ENCODE measurements at regions not wholly inside any gene's neighbourhood (a gene's known extent, or its start where the extent isn't known, plus 50 kb on each side); places are given as distances from the start of the nearest gene placed in this dataset.

DNA sequence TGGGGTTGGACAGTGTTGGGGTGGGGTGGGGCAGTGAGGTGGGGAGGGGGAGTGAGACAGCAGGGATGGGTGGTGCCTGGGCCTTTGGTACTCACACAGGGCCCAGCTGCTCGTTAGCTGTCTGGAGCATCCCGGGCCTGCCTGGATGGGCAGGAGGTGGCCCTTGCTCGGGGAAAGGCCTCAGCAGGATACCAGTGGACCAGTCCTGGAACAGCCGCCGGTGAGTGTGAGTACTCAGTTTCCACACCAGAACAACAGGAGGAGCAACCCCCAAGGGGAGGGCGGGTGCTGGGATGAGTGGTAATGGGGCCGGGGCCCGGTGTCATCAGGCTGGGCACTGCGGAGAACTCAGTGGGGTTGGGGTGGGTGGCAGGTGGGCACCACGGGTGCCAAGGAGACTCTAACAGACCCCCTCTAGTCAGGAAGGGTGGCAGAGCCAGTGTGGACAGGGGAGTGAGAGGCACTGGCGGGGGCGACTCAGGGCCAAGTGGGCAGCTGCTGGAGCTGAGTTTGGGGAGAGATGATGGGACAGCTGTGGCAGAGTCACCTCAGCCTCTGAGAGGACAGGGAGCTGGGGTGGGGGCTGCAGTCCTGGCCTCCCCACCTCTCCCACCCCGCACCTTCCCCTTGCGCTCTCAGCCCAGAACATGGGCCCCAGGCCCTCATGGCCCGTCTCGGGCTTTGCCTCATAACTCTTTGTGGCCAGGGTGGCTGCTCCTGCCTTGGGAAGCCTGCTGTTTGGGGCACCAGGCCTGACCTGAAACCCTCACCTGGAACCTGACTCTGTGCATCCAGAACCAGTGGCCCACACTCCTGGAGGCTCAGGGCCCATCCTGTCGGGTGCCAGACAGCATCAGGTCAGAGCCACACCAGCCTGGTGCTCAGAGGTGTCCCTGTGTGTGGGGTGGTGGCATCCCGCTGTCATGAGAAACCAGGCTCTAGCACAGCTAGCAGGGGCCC lies 52.1 kb upstream of the PRR23E start:
- TF ChIP-seq, protein P1, sequence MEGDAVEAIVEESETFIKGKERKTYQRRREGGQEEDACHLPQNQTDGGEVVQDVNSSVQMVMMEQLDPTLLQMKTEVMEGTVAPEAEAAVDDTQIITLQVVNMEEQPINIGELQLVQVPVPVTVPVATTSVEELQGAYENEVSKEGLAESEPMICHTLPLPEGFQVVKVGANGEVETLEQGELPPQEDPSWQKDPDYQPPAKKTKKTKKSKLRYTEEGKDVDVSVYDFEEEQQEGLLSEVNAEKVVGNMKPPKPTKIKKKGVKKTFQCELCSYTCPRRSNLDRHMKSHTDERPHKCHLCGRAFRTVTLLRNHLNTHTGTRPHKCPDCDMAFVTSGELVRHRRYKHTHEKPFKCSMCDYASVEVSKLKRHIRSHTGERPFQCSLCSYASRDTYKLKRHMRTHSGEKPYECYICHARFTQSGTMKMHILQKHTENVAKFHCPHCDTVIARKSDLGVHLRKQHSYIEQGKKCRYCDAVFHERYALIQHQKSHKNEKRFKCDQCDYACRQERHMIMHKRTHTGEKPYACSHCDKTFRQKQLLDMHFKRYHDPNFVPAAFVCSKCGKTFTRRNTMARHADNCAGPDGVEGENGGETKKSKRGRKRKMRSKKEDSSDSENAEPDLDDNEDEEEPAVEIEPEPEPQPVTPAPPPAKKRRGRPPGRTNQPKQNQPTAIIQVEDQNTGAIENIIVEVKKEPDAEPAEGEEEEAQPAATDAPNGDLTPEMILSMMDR (IDR thresholded peaks at IDR 0.05; ENCODE audit: borderline replicate concordance, extremely low read depth, low read length, poor library complexity, severe bottlenecking) = no peak
- TF ChIP-seq EZH2 (IDR thresholded peaks at IDR 0.05; ENCODE audit: borderline replicate concordance, low read depth, low read length, severe bottlenecking) = no peak
